ENCODE measurements at regions not wholly inside any gene's neighbourhood (a gene's known extent, or its start where the extent isn't known, plus 50 kb on each side); places are given as distances from the start of the nearest gene placed in this dataset.

GRCh38 chr10:128422999-128423398 lies 296.8 kb upstream of the MKI67 start:
- no peak for DNase-seq (ENCODE audit: low read depth)

- DNase-seq (ENCODE audit: low read depth): no peak
Measured at GRCh38 chr10:128429321-128429720, 303.1 kb upstream of the MKI67 start.

- no peak for DNase-seq (ENCODE audit: low read depth)
Measured at GRCh38 chr10:128429835-128430513, 303.8 kb upstream of the MKI67 start.

GRCh38 chr10:128431083-128431482 lies 304.9 kb upstream of the MKI67 start:
- DNase-seq (ENCODE audit: low read depth): no peak

GRCh38 chr10:128431506-128431905 lies 305.3 kb upstream of the MKI67 start:
- no peak for DNase-seq (ENCODE audit: low read depth)

GRCh38 chr10:128432011-128432410 lies 305.8 kb upstream of the MKI67 start:
- DNase-seq (ENCODE audit: low read depth): no peak

- DNase-seq (ENCODE audit: low read depth): no peak
Measured at GRCh38 chr10:128432423-128432822, 306.2 kb upstream of the MKI67 start.

GRCh38 chr10:128435811-128436210 lies 309.6 kb upstream of the MKI67 start:
- no peak for DNase-seq (ENCODE audit: low read depth)

- no peak for DNase-seq (ENCODE audit: low read depth)
Measured at GRCh38 chr10:128437786-128438345, 311.6 kb upstream of the MKI67 start.

- no peak for DNase-seq (ENCODE audit: low read depth)
Measured at GRCh38 chr10:128438417-128439063, 312.3 kb upstream of the MKI67 start.

GRCh38 chr10:128440513-128441160 lies 314.4 kb upstream of the MKI67 start:
- no peak for DNase-seq (ENCODE audit: low read depth)

GRCh38 chr10:128443925-128444518 lies 317.8 kb upstream of the MKI67 start:
- no peak for DNase-seq (ENCODE audit: low read depth)

- no peak for DNase-seq (ENCODE audit: low read depth)
Measured at GRCh38 chr10:128448796-128449195, 322.6 kb upstream of the MKI67 start.

GRCh38 chr10:128451879-128452278 lies 325.7 kb upstream of the MKI67 start:
- DNase-seq (ENCODE audit: low read depth): no peak

- DNase-seq (ENCODE audit: low read depth): no peak
Measured at GRCh38 chr10:128456271-128456670, 330.0 kb upstream of the MKI67 start.

GRCh38 chr10:128457136-128457535 lies 330.9 kb upstream of the MKI67 start:
- no peak for DNase-seq (ENCODE audit: low read depth)

- DNase-seq (ENCODE audit: low read depth): no peak
Measured at GRCh38 chr10:128461991-128462390, 335.8 kb upstream of the MKI67 start.

- no peak for DNase-seq (ENCODE audit: low read depth)
Measured at GRCh38 chr10:128462844-128463243, 336.6 kb upstream of the MKI67 start.

- DNase-seq (ENCODE audit: low read depth): no peak
Measured at GRCh38 chr10:128463991-128464760, 338.0 kb upstream of the MKI67 start.

- no peak for DNase-seq (ENCODE audit: low read depth)
Measured at GRCh38 chr10:128465697-128466096, 339.5 kb upstream of the MKI67 start.

GRCh38 chr10:128466831-128467371 lies 340.7 kb upstream of the MKI67 start:
- no peak for DNase-seq (ENCODE audit: low read depth)

- no peak for DNase-seq (ENCODE audit: low read depth)
Measured at GRCh38 chr10:128468462-128468861, 342.2 kb upstream of the MKI67 start.
